C4-2B (cell line): ENCODE measurements at regions not wholly inside any gene's neighbourhood (a gene's known extent, or its start where the extent isn't known, plus 50 kb on each side); places are given as distances from the start of the nearest gene placed in this dataset.

ENCODE experiments used
- ZFX ChIP-seq: fragments of 450-650 bp; IDR thresholded peaks from 2 replicates; pipeline ENCODE4 v1.6.1; 2017
- TF ChIP-seq, protein P1 (sequence below): fragments of 450-650 bp; conservative IDR thresholded peaks from 2 replicates; pipeline ENCODE4 v1.5.1; 2017; ENCODE audit warnings: mild to moderate bottlenecking

- TF ChIP-seq, protein P1, sequence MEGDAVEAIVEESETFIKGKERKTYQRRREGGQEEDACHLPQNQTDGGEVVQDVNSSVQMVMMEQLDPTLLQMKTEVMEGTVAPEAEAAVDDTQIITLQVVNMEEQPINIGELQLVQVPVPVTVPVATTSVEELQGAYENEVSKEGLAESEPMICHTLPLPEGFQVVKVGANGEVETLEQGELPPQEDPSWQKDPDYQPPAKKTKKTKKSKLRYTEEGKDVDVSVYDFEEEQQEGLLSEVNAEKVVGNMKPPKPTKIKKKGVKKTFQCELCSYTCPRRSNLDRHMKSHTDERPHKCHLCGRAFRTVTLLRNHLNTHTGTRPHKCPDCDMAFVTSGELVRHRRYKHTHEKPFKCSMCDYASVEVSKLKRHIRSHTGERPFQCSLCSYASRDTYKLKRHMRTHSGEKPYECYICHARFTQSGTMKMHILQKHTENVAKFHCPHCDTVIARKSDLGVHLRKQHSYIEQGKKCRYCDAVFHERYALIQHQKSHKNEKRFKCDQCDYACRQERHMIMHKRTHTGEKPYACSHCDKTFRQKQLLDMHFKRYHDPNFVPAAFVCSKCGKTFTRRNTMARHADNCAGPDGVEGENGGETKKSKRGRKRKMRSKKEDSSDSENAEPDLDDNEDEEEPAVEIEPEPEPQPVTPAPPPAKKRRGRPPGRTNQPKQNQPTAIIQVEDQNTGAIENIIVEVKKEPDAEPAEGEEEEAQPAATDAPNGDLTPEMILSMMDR, result no peak
- no peak for TF ChIP-seq ZFX
Measured at GRCh38 chr6:44775121-44775520, 387.6 kb downstream of the CDC5L start.
